SU-DHL-6 (cell line): ENCODE measurements at regions not wholly inside any gene's neighbourhood (a gene's known extent, or its start where the extent isn't known, plus 50 kb on each side); places are given as distances from the start of the nearest gene placed in this dataset.

Experiments used
- CTCF ChIP-seq: fragments of 200-600 bp; sonication (generic); IDR thresholded peaks from one replicate; pipeline ENCODE4 v1.5.1; 2017; ENCODE audit warnings: antibody characterized with exemption, mild to moderate bottlenecking, low read length, moderate library complexity; ENCODE audit not compliant: insufficient read depth, poor library complexity, severe bottlenecking
- EZH2phosphoT487 ChIP-seq: fragments of 200-600 bp; sonication (generic), shearing (Covaris generic); conservative IDR thresholded peaks from 2 replicates; pipeline ENCODE4 v1.6.1; 2018; ENCODE audit warnings: mild to moderate bottlenecking, antibody characterized with exemption, low read length, moderate library complexity, mixed read lengths

GRCh38 chr4:32003548-32003947 is 1283.4 kb downstream of the PCDH7 start:
- TF ChIP-seq CTCF (no peak), EZH2phosphoT487 (no peak)
